PC-9 (cell line): ENCODE measurements at regions not wholly inside any gene's neighbourhood (a gene's known extent, or its start where the extent isn't known, plus 50 kb on each side); places are given as distances from the start of the nearest gene placed in this dataset.

Experiments used
- BruUV-seq: library from RNA; stranded (reverse); fragments of 400-500 nt; replicated peaks from 2 replicates; lab custom pipeline; 2021; lab: Mats Ljungman, UMichigan
- CTCF ChIA-PET: fragments of 300-600 bp; sonication (Branson Sonifier 250); formaldehyde crosslinking; loops from one replicate; lab custom pipeline; 2022; ENCODE audit warnings: antibody characterized with exemption; lab: Charles Lee
- POLR2A ChIA-PET: fragments of 300-600 bp; sonication (Branson Sonifier 250); formaldehyde crosslinking; loops from one replicate; lab custom pipeline; 2022; ENCODE audit warnings: antibody characterized with exemption; ENCODE audit not compliant: unreplicated experiment; lab: Charles Lee
- DNase-seq, 2 experiments: peaks; one replicate each; pipeline versions ENCODE4 v3.0.0 to v3.0.0-alpha.2; 2015 to 2022; ENCODE audit warnings: mixed read lengths in 1 of 2
- H2AFZ ChIP-seq: fragments of 200-600 bp; sonication (generic); 2 replicates; pipeline ENCODE4 v1.8.1; 2017; ENCODE audit warnings: antibody characterized with exemption
- H3F3A ChIP-seq: fragments of 200-600 bp; sonication (generic); 2 replicates; pipeline ENCODE4 v1.8.1; 2017; ENCODE audit warnings: antibody characterized with exemption, mild to moderate bottlenecking, low read depth; ENCODE audit not compliant: insufficient read depth
- H3K27ac ChIP-seq: fragments of 200-600 bp; sonication (generic); 2 replicates; pipeline ENCODE4 v1.6.1; 2016; ENCODE audit warnings: mixed run types
- H3K27me3 ChIP-seq: fragments of 200-600 bp; sonication (generic); 2 replicates; pipeline ENCODE4 v1.6.1; 2016; ENCODE audit warnings: low read depth, mixed run types; ENCODE audit not compliant: insufficient read depth
- H3K36me3 ChIP-seq: fragments of 200-600 bp; sonication (generic); 2 replicates; pipeline ENCODE4 v1.6.1; 2016; ENCODE audit warnings: low read depth, mixed run types
- H3K4me1 ChIP-seq: fragments of 200-600 bp; sonication (generic); replicated peaks from 2 replicates; pipeline ENCODE4 v1.6.1; 2016; ENCODE audit warnings: mixed run types; ENCODE audit not compliant: insufficient read depth
- H3K4me2 ChIP-seq: fragments of 200-600 bp; sonication (generic); 2 replicates; pipeline ENCODE4 v1.6.1; 2017; ENCODE audit warnings: mixed run types
- H3K4me3 ChIP-seq: fragments of 200-600 bp; sonication (generic); 2 replicates; pipeline ENCODE4 v1.6.1; 2016; ENCODE audit warnings: mixed run types
- H3K79me2 ChIP-seq: fragments of 200-600 bp; sonication (generic); 2 replicates; pipeline ENCODE4 v1.6.1; 2017; ENCODE audit warnings: low read depth, mixed run types
- H3K9me2 ChIP-seq: fragments of 200-600 bp; sonication (generic); 2 replicates; pipeline ENCODE4 v1.8.1; 2017; ENCODE audit warnings: mild to moderate bottlenecking; ENCODE audit not compliant: insufficient read depth
- H3K9me3 ChIP-seq: fragments of 200-600 bp; sonication (generic); 2 replicates; pipeline ENCODE4 v1.8.1; 2016; ENCODE audit warnings: low read depth; ENCODE audit not compliant: insufficient read depth
- H4K20me1 ChIP-seq: fragments of 200-600 bp; sonication (generic); 2 replicates; pipeline ENCODE4 v1.8.1; 2017; ENCODE audit not compliant: insufficient read depth
- EZH2 ChIP-seq: fragments of 200-600 bp; sonication (generic); IDR thresholded peaks from 2 replicates; pipeline ENCODE4 v1.8.0; 2017; ENCODE audit warnings: antibody characterized with exemption, low read depth
- intact Hi-C: fragments of 100-400 bp; cut with micrococcal nuclease; formaldehyde crosslinking; loops from one replicate; pipeline ENCODE4 v1.10.0; 2022; ENCODE audit not compliant: unreplicated experiment
- TF ChIP-seq, protein P1 (sequence below): fragments of 200-600 bp; sonication (generic); conservative IDR thresholded peaks from 2 replicates; pipeline ENCODE4 v1.6.1; 2017; ENCODE audit warnings: mixed run types, antibody characterized with exemption, mild to moderate bottlenecking, moderate library complexity

DNA sequence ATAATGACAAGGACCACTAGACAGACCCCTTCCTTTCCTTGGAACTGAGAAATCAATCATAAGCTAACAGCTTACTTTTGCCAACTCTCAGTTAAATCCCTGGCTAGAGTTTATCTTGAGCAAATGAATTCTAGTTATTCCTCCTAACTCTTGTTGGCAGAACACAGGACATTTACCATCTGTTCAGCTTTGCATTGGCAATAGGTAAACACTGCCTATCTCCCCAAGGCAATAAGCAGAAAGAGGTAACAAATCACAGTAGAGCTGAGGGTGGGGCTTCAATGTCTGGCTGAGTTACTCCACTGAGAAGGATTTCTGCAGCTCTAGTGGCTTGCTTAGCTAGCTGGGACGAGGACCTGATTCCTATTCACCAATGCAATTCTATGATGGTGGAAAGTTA lies 503.3 kb upstream of the GRIA1 start:
- H3K27ac ChIP-seq: no peak overlapping the region
- H3K4me2 ChIP-seq: no peak overlapping the region
- CTCF ChIA-PET: no interaction called here
- H4K20me1 ChIP-seq: no peaks in the 10 kb centered on the region
- DNase-seq: no peak
- H3K4me1 ChIP-seq: no peaks in the 10 kb centered on the region
- POLR2A ChIA-PET: no interaction called here
- H3K9me2 ChIP-seq: 0 out of 2 replicates have a peak, but pooled peaks cover 3% of the 10 kb centered on the region
- intact Hi-C loops: no loop called here
- no peaks in the 10 kb centered on the region for H3K79me2 ChIP-seq
- H3K27me3 ChIP-seq: no peaks in the 10 kb centered on the region
- no peak overlapping the region for H3K4me3 ChIP-seq
- H2AFZ ChIP-seq: no peak overlapping the region
- no TSS peak for BruUV-seq
- TF ChIP-seq, protein P1, sequence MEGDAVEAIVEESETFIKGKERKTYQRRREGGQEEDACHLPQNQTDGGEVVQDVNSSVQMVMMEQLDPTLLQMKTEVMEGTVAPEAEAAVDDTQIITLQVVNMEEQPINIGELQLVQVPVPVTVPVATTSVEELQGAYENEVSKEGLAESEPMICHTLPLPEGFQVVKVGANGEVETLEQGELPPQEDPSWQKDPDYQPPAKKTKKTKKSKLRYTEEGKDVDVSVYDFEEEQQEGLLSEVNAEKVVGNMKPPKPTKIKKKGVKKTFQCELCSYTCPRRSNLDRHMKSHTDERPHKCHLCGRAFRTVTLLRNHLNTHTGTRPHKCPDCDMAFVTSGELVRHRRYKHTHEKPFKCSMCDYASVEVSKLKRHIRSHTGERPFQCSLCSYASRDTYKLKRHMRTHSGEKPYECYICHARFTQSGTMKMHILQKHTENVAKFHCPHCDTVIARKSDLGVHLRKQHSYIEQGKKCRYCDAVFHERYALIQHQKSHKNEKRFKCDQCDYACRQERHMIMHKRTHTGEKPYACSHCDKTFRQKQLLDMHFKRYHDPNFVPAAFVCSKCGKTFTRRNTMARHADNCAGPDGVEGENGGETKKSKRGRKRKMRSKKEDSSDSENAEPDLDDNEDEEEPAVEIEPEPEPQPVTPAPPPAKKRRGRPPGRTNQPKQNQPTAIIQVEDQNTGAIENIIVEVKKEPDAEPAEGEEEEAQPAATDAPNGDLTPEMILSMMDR: no peak
- no peak for TF ChIP-seq EZH2
- no peaks in the 10 kb centered on the region for H3K36me3 ChIP-seq
- H3K9me3 ChIP-seq: no peaks in the 10 kb centered on the region
- no peaks in the 10 kb centered on the region for H3F3A ChIP-seq

DNA sequence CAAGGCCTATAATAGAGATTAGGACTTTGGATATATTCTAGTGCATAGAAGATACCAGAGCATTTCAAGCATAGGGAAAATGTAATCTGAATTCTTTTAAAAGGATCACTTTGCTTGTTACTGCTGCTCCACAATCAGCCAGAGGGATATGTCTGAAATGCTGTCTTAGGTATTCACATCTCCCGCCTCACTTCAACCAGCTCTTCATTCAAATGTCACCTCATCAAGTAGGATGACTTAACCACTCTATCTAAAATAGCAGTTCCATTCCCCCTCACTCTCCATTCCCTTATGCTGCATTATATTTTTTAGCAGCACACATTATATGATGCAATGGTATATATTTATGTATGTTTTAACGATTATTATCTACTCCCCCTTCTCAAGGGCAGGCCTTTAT lies 500.3 kb upstream of the GRIA1 start:
- Histone ChIP-seq H3K79me2 (no peaks in the 10 kb centered on the region), H3K9me2 (no peaks in the 10 kb centered on the region), H3K27me3 (no peaks in the 10 kb centered on the region), H3K9me3 (no peaks in the 10 kb centered on the region), H2AFZ (no peak overlapping the region), H3K4me3 (no peak overlapping the region), H3K27ac (no peak overlapping the region), H3F3A (no peaks in the 10 kb centered on the region), H3K4me1 (no peaks in the 10 kb centered on the region), H4K20me1 (no peaks in the 10 kb centered on the region), H3K4me2 (no peak overlapping the region), H3K36me3 (no peaks in the 10 kb centered on the region)
- intact Hi-C loops: no loop called here
- TF ChIP-seq, protein P1: no peak
- TF ChIP-seq EZH2: no peak
- no TSS peak for BruUV-seq
- POLR2A ChIA-PET: no interaction called here
- DNase-seq: no peak
- CTCF ChIA-PET: no interaction called here

DNA sequence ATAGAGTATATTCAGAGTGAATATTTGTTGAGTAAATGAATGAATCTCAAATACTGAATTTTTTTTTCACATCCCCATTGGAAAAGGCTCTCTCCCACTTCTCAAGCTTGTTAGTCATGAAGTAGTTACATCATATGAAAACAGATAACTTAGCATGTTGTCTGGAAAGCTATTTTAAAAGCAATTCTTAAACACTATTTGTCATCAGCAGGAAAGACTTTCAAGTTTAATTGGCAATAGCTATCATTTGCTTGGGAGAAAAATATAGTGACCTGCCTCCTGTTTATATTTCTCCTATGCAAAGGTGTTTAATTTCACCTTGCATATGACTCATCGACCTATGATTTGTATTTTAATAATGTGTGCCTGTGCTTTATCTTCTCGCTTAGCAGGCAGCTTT lies 499.8 kb upstream of the GRIA1 start:
- Histone ChIP-seq H3K9me3 (no peaks in the 10 kb centered on the region), H3K27me3 (no peaks in the 10 kb centered on the region), H3K9me2 (no peaks in the 10 kb centered on the region), H3K36me3 (no peaks in the 10 kb centered on the region), H3K79me2 (no peaks in the 10 kb centered on the region), H3K4me2 (no peak overlapping the region), H3K4me3 (no peak overlapping the region), H4K20me1 (no peaks in the 10 kb centered on the region), H2AFZ (no peak overlapping the region), H3K4me1 (no peaks in the 10 kb centered on the region), H3F3A (no peaks in the 10 kb centered on the region), H3K27ac (no peak overlapping the region)
- CTCF ChIA-PET: no interaction called here
- intact Hi-C loops: no loop called here
- TF ChIP-seq, protein P1: no peak
- no peak for TF ChIP-seq EZH2
- no peak for DNase-seq
- no TSS peak for BruUV-seq
- POLR2A ChIA-PET: no interaction called here
